GM20000 (cell line): ENCODE measurements at regions not wholly inside any gene's neighbourhood (a gene's known extent, or its start where the extent isn't known, plus 50 kb on each side); places are given as distances from the start of the nearest gene placed in this dataset.
A peak's percentile ranks its signal among the peaks of the same experiment; 100 is the strongest.
"Not testable (repeated sequence)": the region's sequence is repeated elsewhere in the genome, so short reads cannot be mapped to it uniquely, and the experiment has no call there.

Experiments
- DNase-seq: peaks from one replicate; pipeline ENCODE4 v3.0.0; 2012; ENCODE audit warnings: low spot score
- CTCF ChIP-seq: IDR thresholded peaks from 2 replicates; pipeline ENCODE4 v1.5.1; 2012; ENCODE audit warnings: mild to moderate bottlenecking, control low read depth; ENCODE audit errors: extremely low read depth, missing control alignments

GRCh38 chr3:113377158-113377557 lies 64.1 kb downstream of the CFAP44 start:
- no peak for TF ChIP-seq CTCF
- peak; percentile 4 for DNase-seq

- no peak for DNase-seq
- no peak for TF ChIP-seq CTCF
These were observed 67.2 kb downstream of the CFAP44 start for GRCh38 chr3:113374078-113374477.

GRCh38 chr3:113366800-113367199 lies 74.5 kb downstream of the CFAP44 start:
- DNase-seq, result not testable (repeated sequence)

- DNase-seq, result not testable (repeated sequence)
These were observed 86.0 kb downstream of the CFAP44 start for GRCh38 chr3:113355340-113355739.

- no peak for TF ChIP-seq CTCF
- DNase-seq, result no peak
These were observed 87.0 kb downstream of the CFAP44 start for GRCh38 chr3:113354307-113354706.

GRCh38 chr3:113353678-113354077 lies 87.6 kb downstream of the CFAP44 start:
- DNase-seq, result no peak
- TF ChIP-seq CTCF, result no peak

- TF ChIP-seq CTCF, result no peak
- DNase-seq, result no peak
These were observed 100.5 kb downstream of the CFAP44 start for GRCh38 chr3:113340785-113341184.

- no peak for TF ChIP-seq CTCF
- DNase-seq, result no peak
These were observed 101.6 kb downstream of the CFAP44 start for GRCh38 chr3:113339616-113340244.
